Activated T-helper 1 cell treated with anti-CD3 and anti-CD28 coated beads, Interleukin-12 subunit alpha, Interleukin-12 subunit beta, Interleukin-2, Interleukin-4 antibody, amounts not matched to agents 30 ng/mL and 10 ng/mL and 1 ng/mL, durations not matched to agents 14 hours and 24 hours and 36 hours (primary cell): ENCODE measurements at regions not wholly inside any gene's neighbourhood (a gene's known extent, or its start where the extent isn't known, plus 50 kb on each side); places are given as distances from the start of the nearest gene placed in this dataset.

Experiments used
- DNase-seq: peaks from one replicate; pipeline ENCODE4 v3.0.0; 2021; ENCODE audit warnings: low spot score
- H3K27ac Mint-ChIP-seq: one replicate; pipeline ENCODE4 v1.8.0; 2021; ENCODE audit warnings: mild to moderate bottlenecking, mixed read lengths
- H3K27me3 Mint-ChIP-seq: one replicate; pipeline ENCODE4 v1.8.0; 2022; ENCODE audit warnings: mild to moderate bottlenecking, moderate library complexity, mixed read lengths; ENCODE audit not compliant: insufficient read depth
- H3K36me3 Mint-ChIP-seq: one replicate; pipeline ENCODE4 v1.8.0; 2021; ENCODE audit warnings: low read depth, mixed read lengths
- H3K4me1 Mint-ChIP-seq: one replicate; pipeline ENCODE4 v1.8.0; 2021; ENCODE audit warnings: low read depth, mixed read lengths
- H3K4me3 Mint-ChIP-seq: one replicate; pipeline ENCODE4 v1.8.0; 2021; ENCODE audit warnings: mild to moderate bottlenecking, moderate library complexity, mixed read lengths
- H3K9me3 Mint-ChIP-seq: one replicate; pipeline ENCODE4 v1.8.0; 2021; ENCODE audit warnings: mixed read lengths
- intact Hi-C: fragments of 100-400 bp; cut with micrococcal nuclease; formaldehyde crosslinking; loops from one replicate; pipeline ENCODE4 v1.15.1; 2024

DNA sequence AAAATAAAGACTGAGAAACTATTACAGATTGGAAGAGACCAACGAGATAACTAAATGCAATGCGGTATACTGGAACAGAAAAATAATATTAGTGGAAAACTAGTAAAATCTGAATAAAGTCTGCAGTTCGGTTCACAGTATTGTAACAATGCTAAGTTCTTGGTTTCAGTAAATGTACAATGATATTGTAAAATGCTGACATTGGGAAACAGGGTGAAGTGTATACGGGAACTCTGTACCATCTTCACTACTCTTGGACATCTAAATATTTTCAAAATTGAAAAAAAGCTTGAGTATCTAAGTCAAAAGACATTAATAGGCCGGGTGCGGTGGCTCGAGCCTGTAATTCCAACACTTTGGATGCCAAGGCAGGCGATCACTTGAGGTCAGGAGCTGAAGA lies 120.9 kb upstream of the KCNMB2 start:
- intact Hi-C loops: no loop called here

DNA sequence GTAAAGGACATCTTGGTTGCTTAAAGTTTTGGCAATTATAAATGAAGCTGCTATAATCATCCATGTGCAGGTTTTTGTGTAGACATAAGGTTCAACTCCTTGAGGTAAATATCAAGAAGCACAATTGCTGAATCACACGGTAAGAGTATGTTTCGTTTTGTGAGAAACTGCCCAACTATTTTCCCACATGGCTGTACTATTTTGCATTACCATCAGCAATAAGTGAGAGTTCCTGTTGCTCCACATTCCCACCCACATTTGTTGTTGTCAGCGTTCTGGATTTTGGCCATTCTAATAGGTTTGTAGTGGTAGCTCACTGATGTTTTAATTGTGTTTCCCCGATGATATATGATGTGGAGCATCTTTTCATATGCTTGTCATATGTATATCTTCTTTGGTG lies 118.5 kb upstream of the KCNMB2 start:
- H3K27ac Mint-ChIP-seq: no peak overlapping the region
- H3K9me3 Mint-ChIP-seq: no peaks in the 10 kb centered on the region
- intact Hi-C loops: no loop called here
- no peak overlapping the region for H3K4me3 Mint-ChIP-seq
- peaks cover 7% of the 10 kb centered on the region for H3K27me3 Mint-ChIP-seq
- no peak for DNase-seq
- no peaks in the 10 kb centered on the region for H3K36me3 Mint-ChIP-seq
- H3K4me1 Mint-ChIP-seq: no peaks in the 10 kb centered on the region

More for the DNA sequence above, 120.9 kb upstream of the KCNMB2 start:
- no peaks in the 10 kb centered on the region for H3K4me1 Mint-ChIP-seq
- no peak for DNase-seq
- H3K27ac Mint-ChIP-seq: no peak overlapping the region
- H3K9me3 Mint-ChIP-seq: no peaks in the 10 kb centered on the region
- no peak overlapping the region for H3K4me3 Mint-ChIP-seq
- H3K36me3 Mint-ChIP-seq: no peaks in the 10 kb centered on the region
- peaks cover 5% of the 10 kb centered on the region for H3K27me3 Mint-ChIP-seq

DNA sequence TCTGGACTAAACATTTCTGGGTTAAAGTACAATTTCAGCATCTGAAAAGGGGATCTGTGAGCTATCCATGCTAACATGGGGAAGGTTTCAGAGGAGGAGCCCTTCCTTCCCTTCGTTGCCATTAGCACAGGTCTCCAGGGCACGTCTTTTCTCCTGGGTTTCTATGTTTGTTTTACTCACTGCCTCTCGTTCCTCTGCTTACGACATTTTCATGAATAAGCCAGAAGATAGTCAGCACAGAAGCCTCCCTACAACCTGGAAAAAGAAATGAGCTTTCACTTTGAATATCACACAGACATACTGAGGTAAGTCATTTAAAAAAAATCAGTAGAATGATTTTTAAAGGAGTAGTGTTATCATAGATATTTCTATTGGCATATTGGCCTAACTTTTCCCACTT lies 117.2 kb upstream of the KCNMB2 start:
- H3K4me1 Mint-ChIP-seq: no peaks in the 10 kb centered on the region
- H3K27me3 Mint-ChIP-seq: peaks cover 2% of the 10 kb centered on the region
- H3K27ac Mint-ChIP-seq: no peak overlapping the region
- no peaks in the 10 kb centered on the region for H3K9me3 Mint-ChIP-seq
- intact Hi-C loops: no loop called here
- no peaks in the 10 kb centered on the region for H3K36me3 Mint-ChIP-seq
- H3K4me3 Mint-ChIP-seq: no peak overlapping the region
- no peak for DNase-seq

DNA sequence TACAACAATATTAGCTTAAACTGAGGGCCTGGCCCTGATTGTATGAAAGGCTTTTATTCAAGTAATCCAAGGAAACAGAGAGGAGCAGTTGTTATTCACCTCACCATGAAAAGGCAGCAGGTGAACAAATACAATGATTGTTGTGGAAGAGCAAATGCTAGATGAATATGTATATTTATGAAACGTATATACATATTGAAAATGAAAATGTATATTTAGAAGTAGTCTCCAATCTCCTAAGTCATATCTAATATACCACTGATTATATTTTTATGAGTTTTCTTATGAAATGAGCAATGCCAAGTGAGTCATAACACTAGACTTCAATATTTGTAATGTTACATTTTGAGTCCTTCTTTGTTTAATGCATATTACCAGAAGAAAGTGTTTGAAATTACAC lies 116.2 kb upstream of the KCNMB2 start:
- intact Hi-C loops: no loop called here
- DNase-seq: no peak
- peaks cover 2% of the 10 kb centered on the region for H3K27me3 Mint-ChIP-seq

DNA sequence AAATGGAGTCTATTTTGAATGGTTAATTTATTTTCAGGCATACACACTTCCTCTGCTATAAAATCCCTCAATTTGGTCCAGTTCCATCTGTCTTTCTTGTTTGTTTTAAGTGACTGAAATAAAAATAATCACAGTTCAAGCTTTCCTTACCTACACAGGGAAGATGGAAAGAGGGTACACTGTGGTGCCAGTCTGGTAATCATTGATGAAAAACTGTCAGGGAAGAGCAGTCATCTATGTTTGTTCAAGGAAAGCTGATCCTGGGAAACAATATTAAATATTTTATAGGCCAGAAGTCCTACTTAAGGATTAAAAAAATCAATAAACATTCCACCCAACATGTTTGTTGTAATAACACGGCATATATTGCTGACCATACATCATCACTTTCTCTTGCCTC lies 115.2 kb upstream of the KCNMB2 start:
- intact Hi-C loops: no loop called here
- no peak overlapping the region for H3K4me3 Mint-ChIP-seq
- no peak for DNase-seq
- peaks cover 5% of the 10 kb centered on the region for H3K27me3 Mint-ChIP-seq
- no peaks in the 10 kb centered on the region for H3K36me3 Mint-ChIP-seq
- no peaks in the 10 kb centered on the region for H3K9me3 Mint-ChIP-seq
- H3K27ac Mint-ChIP-seq: no peak overlapping the region
- H3K4me1 Mint-ChIP-seq: no peaks in the 10 kb centered on the region

More for the DNA sequence above, 116.2 kb upstream of the KCNMB2 start:
- Mint-ChIP-seq H3K4me1 (no peaks in the 10 kb centered on the region), H3K27ac (no peak overlapping the region), H3K36me3 (no peaks in the 10 kb centered on the region), H3K4me3 (no peak overlapping the region), H3K9me3 (no peaks in the 10 kb centered on the region)

DNA sequence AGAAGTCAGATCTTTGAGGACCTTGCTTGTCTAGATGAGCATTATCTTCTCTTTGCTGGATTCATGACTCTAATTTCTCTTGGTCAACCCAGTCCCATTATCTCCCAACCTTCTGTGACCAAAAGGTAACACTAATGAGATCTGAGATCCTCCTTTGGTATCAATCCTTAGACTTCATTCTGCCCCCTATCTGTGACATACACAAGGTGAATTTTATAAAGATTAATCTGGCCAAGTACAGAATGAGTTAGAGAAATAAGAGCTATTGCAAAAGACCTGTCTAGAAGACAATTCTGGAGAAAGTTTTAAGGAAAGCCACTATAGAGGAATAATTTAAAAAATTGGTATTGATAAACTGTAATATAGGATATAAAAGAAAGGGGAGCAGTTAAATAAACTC lies 113.8 kb upstream of the KCNMB2 start:
- intact Hi-C loops: no loop called here

DNA sequence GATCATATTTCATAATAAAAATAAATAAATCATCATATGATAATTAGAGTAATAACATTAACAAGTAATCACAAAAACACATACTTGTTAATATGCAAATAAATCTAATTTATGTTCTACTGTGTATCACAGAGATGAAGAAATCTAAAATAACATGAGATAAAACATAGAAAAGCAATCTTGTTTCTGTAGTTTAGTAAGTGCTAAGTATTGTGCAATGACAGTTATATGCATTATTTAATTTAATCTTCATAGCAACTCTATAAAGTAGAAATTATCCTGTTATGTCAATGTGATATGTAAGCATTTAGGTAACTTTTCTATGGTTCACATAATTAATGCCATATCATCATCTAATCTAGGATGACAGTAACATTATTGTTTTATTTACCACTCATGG lies 108.2 kb upstream of the KCNMB2 start:
- H3K27ac Mint-ChIP-seq: no peak overlapping the region
- H3K4me3 Mint-ChIP-seq: no peak overlapping the region
- intact Hi-C loops: no loop called here
- no peaks in the 10 kb centered on the region for H3K36me3 Mint-ChIP-seq
- peaks cover 3% of the 10 kb centered on the region for H3K27me3 Mint-ChIP-seq
- no peak for DNase-seq
- no peaks in the 10 kb centered on the region for H3K4me1 Mint-ChIP-seq
- H3K9me3 Mint-ChIP-seq: no peaks in the 10 kb centered on the region

More for the DNA sequence above, 113.8 kb upstream of the KCNMB2 start:
- no peaks in the 10 kb centered on the region for H3K4me1 Mint-ChIP-seq
- H3K9me3 Mint-ChIP-seq: no peaks in the 10 kb centered on the region
- H3K4me3 Mint-ChIP-seq: no peak overlapping the region
- no peaks in the 10 kb centered on the region for H3K36me3 Mint-ChIP-seq
- no peak overlapping the region for H3K27ac Mint-ChIP-seq
- DNase-seq: no peak
- H3K27me3 Mint-ChIP-seq: peaks cover 5% of the 10 kb centered on the region

DNA sequence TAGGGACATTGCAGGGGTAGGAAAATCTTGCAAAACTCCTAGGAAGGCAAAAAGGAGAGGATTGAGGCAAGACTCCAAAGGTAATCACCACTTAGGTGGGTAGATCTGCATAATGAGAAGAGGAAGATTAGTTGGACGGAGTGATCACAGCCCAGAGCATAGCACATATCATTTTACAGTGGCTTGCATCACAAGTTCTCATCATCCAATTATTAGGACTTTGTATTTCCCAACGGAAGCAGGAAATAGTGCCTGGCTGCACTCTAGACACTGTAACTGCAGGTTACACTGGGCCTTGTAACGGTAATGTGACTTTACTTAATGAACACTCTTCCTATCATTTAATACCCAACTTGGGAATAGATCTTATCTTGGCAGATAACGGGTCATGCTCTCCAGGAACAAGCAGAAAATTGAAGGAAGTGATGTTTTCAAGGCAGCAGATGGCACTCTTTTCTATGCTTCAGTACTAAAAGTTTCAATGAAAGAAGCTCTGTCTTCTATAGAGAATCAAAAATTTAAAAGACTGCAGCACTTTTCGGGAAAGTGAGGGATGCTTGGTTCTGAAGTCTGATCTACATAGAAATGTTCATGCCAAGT lies 101.9 kb upstream of the KCNMB2 start:
- no peak overlapping the region for H3K4me3 Mint-ChIP-seq
- no peaks in the 10 kb centered on the region for H3K27me3 Mint-ChIP-seq
- no peak overlapping the region for H3K27ac Mint-ChIP-seq
- no peaks in the 10 kb centered on the region for H3K4me1 Mint-ChIP-seq
- DNase-seq: no peak
- H3K9me3 Mint-ChIP-seq: no peaks in the 10 kb centered on the region
- intact Hi-C loops: loop anchor here (10.0 kb wide), 1 partner anchor 1120 kb away; no protein-coding TSS in a partner anchor
- no peaks in the 10 kb centered on the region for H3K36me3 Mint-ChIP-seq

DNA sequence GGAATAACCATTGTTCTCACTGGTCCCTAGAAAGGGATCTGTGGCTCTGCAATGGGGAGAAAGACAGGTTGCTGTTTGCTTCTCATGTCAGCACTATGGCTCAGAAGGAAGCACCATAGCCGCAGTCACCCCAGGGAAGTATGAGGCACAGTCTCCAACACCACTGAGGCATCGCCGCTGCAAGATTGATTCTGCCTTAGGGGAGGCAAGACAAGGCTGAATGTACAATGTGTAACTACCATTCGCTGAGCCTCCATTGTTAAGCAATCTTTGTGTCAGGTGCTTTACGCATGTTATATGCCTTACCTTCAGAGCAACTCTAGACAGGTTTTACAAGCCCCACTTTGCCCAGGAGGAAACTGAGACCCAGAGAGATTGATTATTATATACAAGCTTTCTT lies 100.7 kb upstream of the KCNMB2 start:
- Mint-ChIP-seq H3K27me3 (no peaks in the 10 kb centered on the region), H3K4me1 (no peaks in the 10 kb centered on the region), H3K4me3 (no peak overlapping the region), H3K36me3 (no peaks in the 10 kb centered on the region), H3K27ac (no peak overlapping the region), H3K9me3 (no peaks in the 10 kb centered on the region)
- intact Hi-C loops: loop anchor here (5.0 to 10.0 kb wide), 3 partner anchors 582 to 1119 kb away; partner anchors contain the start of gene ZNF639
- DNase-seq: no peak

DNA sequence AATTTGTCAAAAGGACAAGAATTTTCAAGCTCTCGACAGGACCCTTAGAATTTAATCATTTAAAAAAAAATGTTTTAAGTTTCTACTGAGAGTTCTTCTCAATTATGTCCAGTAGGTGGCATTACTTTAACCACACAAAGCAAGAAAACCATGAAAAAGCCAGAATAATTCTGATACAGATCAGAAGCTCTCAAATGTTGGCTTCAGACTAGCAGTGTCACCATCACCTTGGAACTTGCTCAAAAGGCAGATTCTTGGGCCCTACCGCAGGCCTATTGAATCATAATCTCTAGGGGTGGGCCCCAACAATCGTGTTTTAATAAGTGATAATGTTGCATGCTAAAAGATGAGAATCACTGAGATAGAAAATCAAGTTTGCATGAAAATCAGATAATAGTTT lies 99.5 kb upstream of the KCNMB2 start:
- H3K4me1 Mint-ChIP-seq: no peaks in the 10 kb centered on the region
- no peak overlapping the region for H3K27ac Mint-ChIP-seq
- no peak overlapping the region for H3K4me3 Mint-ChIP-seq
- no peak for DNase-seq
- no peaks in the 10 kb centered on the region for H3K9me3 Mint-ChIP-seq
- no peaks in the 10 kb centered on the region for H3K36me3 Mint-ChIP-seq
- H3K27me3 Mint-ChIP-seq: no peaks in the 10 kb centered on the region
- intact Hi-C loops: loop anchor here (2.0 to 10.0 kb wide), 4 partner anchors 530 to 1118 kb away; partner anchors contain the start of gene ZNF639

DNA sequence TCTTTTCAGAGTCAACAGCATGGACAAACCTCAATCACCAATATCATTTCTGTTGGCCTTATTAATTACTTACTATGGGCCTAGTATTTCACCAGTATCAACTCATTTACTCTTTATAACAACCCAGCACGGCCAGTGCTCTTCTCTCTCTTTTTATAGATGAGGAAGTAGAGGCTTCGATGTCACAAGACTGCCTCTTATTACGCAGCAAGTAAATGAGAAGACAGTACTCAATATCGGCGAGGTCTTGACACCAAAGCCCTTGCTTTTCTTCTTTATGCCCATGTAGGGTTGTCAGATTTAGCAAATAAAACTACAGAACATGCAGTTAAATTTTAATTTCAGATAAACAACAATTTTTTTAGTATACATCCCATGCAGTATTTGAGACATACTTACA lies 99.0 kb upstream of the KCNMB2 start:
- no peaks in the 10 kb centered on the region for H3K36me3 Mint-ChIP-seq
- no peak overlapping the region for H3K4me3 Mint-ChIP-seq
- intact Hi-C loops: loop anchor here (2.0 to 10.0 kb wide), 4 partner anchors 530 to 1118 kb away; partner anchors contain the start of gene ZNF639
- no peak for DNase-seq
- H3K4me1 Mint-ChIP-seq: no peaks in the 10 kb centered on the region
- H3K9me3 Mint-ChIP-seq: no peaks in the 10 kb centered on the region
- H3K27me3 Mint-ChIP-seq: no peaks in the 10 kb centered on the region
- no peak overlapping the region for H3K27ac Mint-ChIP-seq

DNA sequence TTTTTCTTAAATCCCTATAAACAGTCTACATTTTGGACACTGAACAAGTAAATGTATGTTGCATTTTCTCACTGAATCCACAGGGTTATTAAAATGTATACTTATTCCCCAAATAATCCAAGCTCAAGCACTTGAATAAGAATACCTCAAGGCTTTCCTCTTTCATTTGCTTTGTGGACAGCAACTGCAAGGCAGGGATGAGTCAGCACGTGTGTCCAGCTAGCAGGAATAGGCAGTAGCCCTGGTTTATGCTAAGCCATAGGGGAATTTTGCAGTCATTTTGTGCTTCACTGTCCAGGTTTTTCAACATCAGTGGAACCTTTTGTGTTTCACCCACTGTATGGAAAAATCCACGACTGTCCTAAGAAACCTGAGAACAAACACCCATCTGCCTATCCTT lies 96.7 kb upstream of the KCNMB2 start:
- Mint-ChIP-seq H3K36me3 (no peaks in the 10 kb centered on the region), H3K27ac (no peak overlapping the region), H3K9me3 (no peaks in the 10 kb centered on the region), H3K27me3 (no peaks in the 10 kb centered on the region), H3K4me3 (no peak overlapping the region), H3K4me1 (no peaks in the 10 kb centered on the region)
- intact Hi-C loops: loop anchor here (5.0 to 10.0 kb wide), 3 partner anchors 578 to 1115 kb away; partner anchors contain the start of gene ZNF639
- DNase-seq: no peak

DNA sequence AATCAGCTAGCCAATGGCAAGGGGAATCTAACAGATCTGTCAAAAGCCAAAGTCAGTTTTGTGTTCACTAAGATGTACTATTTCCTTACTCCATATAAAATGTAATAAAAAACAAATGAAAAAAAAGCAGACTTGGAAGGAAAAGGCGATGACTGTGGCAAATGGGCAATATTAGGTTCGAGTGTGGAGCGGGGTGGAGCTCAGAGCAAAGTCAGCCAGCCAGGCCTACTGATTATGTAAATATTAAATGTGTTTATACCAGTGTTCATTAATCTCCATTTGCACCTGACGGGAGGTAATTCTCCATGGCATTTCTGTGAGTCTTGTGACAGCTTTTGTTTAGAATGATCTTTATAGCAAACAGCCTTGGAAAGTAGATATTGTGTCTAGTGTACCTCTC lies 96.2 kb upstream of the KCNMB2 start:
- Mint-ChIP-seq H3K27me3 (no peaks in the 10 kb centered on the region), H3K4me1 (no peaks in the 10 kb centered on the region), H3K9me3 (no peaks in the 10 kb centered on the region), H3K4me3 (no peak overlapping the region), H3K36me3 (no peaks in the 10 kb centered on the region), H3K27ac (no peak overlapping the region)
- intact Hi-C loops: no loop called here
- DNase-seq: no peak

DNA sequence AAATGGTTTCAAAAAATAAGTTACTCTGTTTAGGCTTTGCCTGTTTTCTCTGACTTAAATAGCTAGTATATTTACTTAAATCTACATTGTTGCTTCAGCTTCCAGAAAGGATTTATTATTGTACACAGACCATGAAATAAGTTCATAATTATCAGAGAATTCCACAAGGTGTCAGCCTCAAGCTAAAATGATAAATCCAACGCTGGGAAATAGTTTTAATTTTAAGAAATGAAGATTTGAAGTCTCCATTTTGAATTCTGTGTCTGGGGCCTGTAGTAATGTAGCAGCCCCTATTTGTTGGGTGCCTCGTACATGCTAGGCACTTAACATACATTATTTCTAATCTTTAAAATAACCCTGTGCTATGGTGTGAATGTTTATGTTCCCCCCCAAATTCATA lies 92.6 kb upstream of the KCNMB2 start:
- DNase-seq: no peak
- intact Hi-C loops: no loop called here
- no peak overlapping the region for H3K4me3 Mint-ChIP-seq
- no peaks in the 10 kb centered on the region for H3K9me3 Mint-ChIP-seq
- no peaks in the 10 kb centered on the region for H3K4me1 Mint-ChIP-seq
- H3K27me3 Mint-ChIP-seq: no peaks in the 10 kb centered on the region
- no peak overlapping the region for H3K27ac Mint-ChIP-seq
- H3K36me3 Mint-ChIP-seq: no peaks in the 10 kb centered on the region
